ENCODE measurements at regions not wholly inside any gene's neighbourhood (a gene's known extent, or its start where the extent isn't known, plus 50 kb on each side); places are given as distances from the start of the nearest gene placed in this dataset.
"Not testable (repeated sequence)": the region's sequence is repeated elsewhere in the genome, so short reads cannot be mapped to it uniquely, and the experiment has no call there.

GRCh38 chr10:57955076-57955475 lies 312.6 kb downstream of the IPMK start:
- DNase-seq = peak; percentile 39

GRCh38 chr10:57952741-57953140 lies 315.0 kb downstream of the IPMK start:
- DNase-seq = peak; percentile 55

- no peak for DNase-seq
Measured at GRCh38 chr10:57950442-57950974, 317.2 kb downstream of the IPMK start.

DNA sequence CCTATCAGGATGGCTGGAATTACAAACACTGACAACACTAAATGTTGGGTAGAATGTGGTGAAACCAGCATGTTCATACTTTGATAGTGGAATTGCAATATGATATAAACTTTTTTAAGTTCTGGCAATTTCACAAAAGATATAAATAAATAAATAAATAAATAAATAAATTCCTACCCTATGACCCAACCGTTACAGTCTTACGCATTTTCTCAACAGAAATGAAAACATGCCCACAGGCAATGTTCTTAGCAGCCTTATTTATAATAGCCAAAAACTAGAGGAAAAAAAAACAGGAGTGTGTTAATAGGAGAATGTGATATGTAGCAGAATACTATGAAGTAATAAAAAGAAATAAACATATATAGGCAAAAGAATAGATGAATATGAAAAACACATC lies 318.9 kb downstream of the IPMK start:
- no peak for DNase-seq

- no peak for DNase-seq
Measured at GRCh38 chr10:57946833-57947232, 320.9 kb downstream of the IPMK start.

GRCh38 chr10:57943701-57944100 lies 324.0 kb downstream of the IPMK start:
- no peak for DNase-seq

- DNase-seq = no peak
Measured at GRCh38 chr10:57925045-57925444, 342.6 kb downstream of the IPMK start.

DNA sequence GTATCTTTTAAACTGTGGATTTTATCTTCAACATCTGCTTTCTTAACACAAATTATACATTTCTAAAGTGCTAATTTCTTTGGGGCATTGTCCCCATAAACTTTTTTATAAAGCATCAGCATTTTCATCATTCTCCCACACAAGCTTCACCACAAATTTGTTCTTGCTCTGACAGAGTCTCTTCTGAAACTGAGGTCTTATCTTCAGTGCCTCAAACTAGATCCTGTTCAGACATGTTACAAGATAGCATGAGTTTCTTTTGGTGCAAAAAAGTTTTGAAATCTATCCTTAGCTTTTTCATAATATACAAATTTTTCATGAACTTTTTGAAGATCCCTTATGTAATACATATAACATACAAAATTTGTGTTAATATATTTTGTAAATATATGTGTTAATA lies 346.6 kb downstream of the IPMK start:
- DNase-seq = no peak

GRCh38 chr10:57919864-57920263 lies 347.8 kb downstream of the IPMK start:
- no peak for DNase-seq

DNA sequence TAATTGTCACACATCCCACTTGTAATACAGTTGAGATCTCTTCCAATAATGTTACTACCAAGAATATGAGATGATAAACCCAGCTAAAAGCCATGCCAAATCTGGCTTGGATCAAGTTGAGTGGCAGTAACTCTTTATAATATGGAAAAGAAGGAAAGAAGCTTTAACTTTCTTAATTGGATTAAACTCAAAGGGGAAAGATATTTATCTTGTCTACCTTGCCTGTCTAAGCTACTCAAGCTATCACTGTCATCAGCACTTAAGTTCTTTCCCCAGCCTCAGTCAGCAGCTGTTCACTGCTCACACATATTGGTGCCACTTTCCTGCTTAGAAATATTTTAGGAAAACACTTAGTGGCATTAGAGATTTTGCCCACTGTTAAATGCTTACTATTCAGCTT lies 350.7 kb downstream of the IPMK start:
- no peak for DNase-seq

DNA sequence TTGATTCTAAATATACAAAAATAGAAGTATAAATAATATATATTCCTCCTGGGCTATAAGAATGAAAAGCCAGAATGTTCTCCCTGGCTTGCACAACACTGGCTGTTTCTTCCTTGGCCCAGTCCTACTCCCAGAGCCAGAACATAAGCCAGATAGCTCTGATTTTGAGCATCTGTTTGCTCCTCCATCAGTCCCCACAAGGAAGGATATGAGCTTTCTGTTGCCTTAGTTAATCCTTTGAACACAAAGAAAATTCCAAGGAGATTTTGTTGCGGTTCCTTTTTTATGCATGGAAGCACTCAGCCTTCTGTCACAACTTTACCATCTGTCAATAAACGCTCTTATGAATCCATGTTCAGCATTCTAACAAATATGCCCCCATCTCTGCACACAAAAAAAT lies 361.8 kb downstream of the IPMK start:
- DNase-seq = no peak

DNA sequence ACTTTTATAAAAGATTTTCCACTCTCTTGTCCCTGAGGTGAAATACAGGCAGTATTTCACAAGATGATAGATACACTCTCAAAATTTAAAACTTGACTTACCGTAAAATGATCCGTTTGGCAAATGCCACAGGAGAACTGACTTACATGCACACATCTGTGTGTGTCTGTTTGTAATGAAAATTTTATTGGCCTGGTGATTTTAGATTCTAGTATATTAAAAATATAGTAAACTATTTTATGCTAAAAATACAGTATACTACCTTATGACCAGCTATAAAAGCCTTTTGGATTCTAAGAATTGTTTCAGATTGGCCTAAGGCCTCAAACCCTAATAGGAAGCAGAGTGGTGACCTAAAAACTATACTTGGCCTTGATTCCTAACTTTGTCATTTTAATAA lies 362.7 kb downstream of the IPMK start:
- DNase-seq = no peak

DNA sequence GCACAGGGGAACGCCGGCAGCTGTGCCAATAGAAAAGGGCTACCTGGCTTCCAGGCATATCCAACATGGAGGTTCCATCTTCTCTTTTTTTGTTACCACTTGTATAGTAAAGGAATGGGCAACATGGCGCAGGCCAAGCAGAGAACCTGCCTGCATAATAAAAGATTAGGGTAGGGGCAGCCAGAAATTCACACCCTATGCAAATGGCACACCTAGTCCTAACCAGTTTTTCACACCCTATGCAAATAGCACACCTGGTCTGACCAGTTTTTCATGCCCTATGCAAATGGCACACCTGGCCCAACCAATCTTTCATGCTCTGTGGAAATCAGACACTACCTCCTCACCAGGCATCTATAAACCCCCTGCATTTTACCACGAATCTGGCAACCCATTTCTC lies 369.5 kb downstream of the IPMK start:
- no peak for DNase-seq

GRCh38 chr10:57897611-57898010 lies 370.1 kb downstream of the IPMK start:
- no peak for DNase-seq

DNA sequence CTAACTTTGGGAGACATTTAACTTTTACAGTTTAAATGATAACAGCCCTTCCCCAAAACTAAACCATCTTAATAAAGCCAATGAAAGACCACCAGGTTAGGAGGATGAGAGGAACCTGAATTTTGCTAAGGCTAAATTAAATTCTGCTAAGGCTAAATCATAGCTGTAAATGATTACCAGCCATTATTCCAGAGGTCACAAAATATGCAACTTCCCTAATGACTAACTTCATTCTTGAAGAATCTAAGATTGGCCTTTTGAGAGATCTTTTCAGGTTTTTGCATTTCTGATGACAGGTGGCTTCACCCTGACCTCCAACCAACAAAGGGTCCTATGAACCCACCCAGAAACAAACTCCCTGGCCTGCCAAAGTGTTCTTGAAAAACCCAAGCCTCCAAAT lies 373.3 kb downstream of the IPMK start:
- no peak for DNase-seq

DNA sequence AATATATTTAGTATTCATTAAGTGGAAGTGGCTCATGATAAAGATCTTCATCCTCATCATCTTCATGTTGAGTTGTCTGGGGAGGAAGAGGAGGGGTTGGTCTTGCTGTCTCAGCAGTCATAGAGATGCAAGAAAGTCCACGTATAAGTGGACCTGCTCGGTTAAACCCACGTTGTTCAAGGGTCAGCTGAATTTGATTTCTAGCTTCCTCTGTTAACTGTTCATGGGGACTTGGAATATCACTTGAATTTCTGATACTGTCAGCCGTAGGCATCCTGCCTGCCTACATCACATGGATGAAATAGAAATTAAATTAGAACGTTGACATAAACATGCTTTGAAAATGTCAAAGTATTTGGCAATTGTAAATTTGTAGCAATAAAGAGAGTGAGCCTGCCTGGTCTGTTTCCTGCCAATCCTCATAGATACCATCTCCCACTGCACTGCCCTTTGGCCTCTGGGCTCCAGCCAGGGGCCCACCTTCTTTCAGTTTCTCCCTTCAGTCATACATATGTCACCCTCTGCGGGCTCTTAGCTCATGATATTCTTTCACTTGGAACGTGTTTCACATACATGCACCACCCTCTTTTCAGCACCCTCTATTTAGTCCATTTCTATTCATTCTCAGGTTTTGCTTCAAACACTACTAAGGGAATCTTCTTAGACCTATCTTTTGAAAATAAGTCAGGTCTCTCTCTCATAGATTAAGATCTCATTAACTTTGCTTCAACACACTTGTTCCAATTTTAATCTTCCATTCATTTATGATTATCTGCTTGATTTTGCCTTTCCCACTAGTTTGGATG lies 376.3 kb downstream of the IPMK start:
- DNase-seq = no peak

GRCh38 chr10:57890691-57891090 lies 377.0 kb downstream of the IPMK start:
- no peak for DNase-seq

- not testable (repeated sequence) for DNase-seq
Measured at GRCh38 chr10:57885618-57885968, 382.1 kb downstream of the IPMK start.

GRCh38 chr10:57884965-57885617 lies 382.6 kb downstream of the IPMK start:
- DNase-seq = no peak

- no peak for DNase-seq
Measured at GRCh38 chr10:57884407-57884806, 383.3 kb downstream of the IPMK start.

- no peak for DNase-seq
Measured at GRCh38 chr10:57880446-57881227, 387.1 kb downstream of the IPMK start.

GRCh38 chr10:57874810-57875209 lies 392.9 kb downstream of the IPMK start:
- DNase-seq = no peak

DNA sequence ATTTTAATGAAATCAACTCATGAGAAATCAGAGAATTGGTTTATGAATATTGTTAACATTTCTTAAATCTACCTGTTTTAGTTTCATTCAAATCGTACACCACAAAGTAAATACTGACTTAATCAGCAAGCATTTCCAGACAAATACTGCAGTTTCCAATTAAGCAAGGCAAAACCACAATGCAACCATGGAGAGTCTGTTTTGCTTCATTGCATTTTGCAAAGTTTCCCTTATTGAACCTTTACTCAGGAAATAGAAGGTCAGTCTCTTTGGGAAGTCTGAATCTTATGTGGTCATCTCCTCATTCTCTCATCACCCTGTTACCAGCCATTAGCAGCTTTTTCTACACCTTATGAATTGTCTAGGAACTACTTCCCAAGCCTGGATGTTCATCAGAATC lies 400.5 kb downstream of the IPMK start:
- DNase-seq = no peak

Data from fibroblast of skin of abdomen (primary cell).